ENCODE measurements at regions not wholly inside any gene's neighbourhood (a gene's known extent, or its start where the extent isn't known, plus 50 kb on each side); places are given as distances from the start of the nearest gene placed in this dataset.

- H2AFZ ChIP-seq (ENCODE audit: low read length) = no peak overlapping the region
- no peak overlapping the region for H4K91ac ChIP-seq (replicated peaks; ENCODE audit: insufficient read length, low read length)
- H3K4ac ChIP-seq (replicated peaks; ENCODE audit: insufficient read length, low read depth, low read length) = no peak overlapping the region
- no peak overlapping the region for H3K4me3 ChIP-seq (ENCODE audit: extremely low read depth in 1 of 4, insufficient read depth in 2 of 4, low read depth in 3 of 4, low read length in 4 of 4)
- H2BK120ac ChIP-seq (replicated peaks; ENCODE audit: low read depth, low read length) = no peak overlapping the region
- DNase-seq (ENCODE audit: low read depth in 1 of 2, low spot score in 2 of 2) = no peak
- no peak overlapping the region for H2BK12ac ChIP-seq (ENCODE audit: low read depth, low read length)
- no peak overlapping the region for H2AK5ac ChIP-seq (ENCODE audit: low read depth, low read length)
- ChIA-PET CTCF (ENCODE audit: partially characterized antibody) (no interaction called here), POLR2A (ENCODE audit: partially characterized antibody) (no interaction called here)
- no peaks in the 10 kb centered on the region for H3K23me2 ChIP-seq (ENCODE audit: low read depth, low read length)
- H3K9me3 ChIP-seq (ENCODE audit: insufficient read depth in 2 of 2, low read depth in 1 of 2, low read length in 1 of 2) = peaks cover 46 to 81% of the 10 kb centered on the region in 2 experiments
- H3K23ac ChIP-seq (ENCODE audit: insufficient read length) = no peak overlapping the region
- H3K27ac ChIP-seq (ENCODE audit: low read depth, low read length) = no peak overlapping the region
- no peaks in the 10 kb centered on the region for H3K79me2 ChIP-seq (ENCODE audit: control insufficient read depth in 1 of 2, insufficient read depth in 2 of 2, low read length in 2 of 2)
- WGBS, 2 experiments (ENCODE audit: extremely low coverage in 1 of 2, insufficient coverage in 1 of 2, insufficient read length in 1 of 2, insufficient replicate concordance in 2 of 2, low coverage in 1 of 2, low lambda C conversion rate in 2 of 2, missing lambda C conversion rate in 1 of 2) = 83% methylated on average over 9 of the region's 9 CpGs; no CpG with 5 or more reads in 1 of the 2 experiments
- H2BK20ac ChIP-seq (ENCODE audit: low read length) = no peak overlapping the region
- no peaks in the 10 kb centered on the region for H3K27me3 ChIP-seq (replicated peaks in 1 of 4; ENCODE audit: control insufficient read depth in 3 of 4, extremely low read depth in 1 of 4, insufficient read depth in 3 of 4, low read length in 3 of 4)
- H3K9ac ChIP-seq (replicated peaks in 1 of 4; ENCODE audit: extremely low read depth in 1 of 4, low read depth in 3 of 4, low read length in 3 of 4) = no peak overlapping the region
- H2BK5ac ChIP-seq (ENCODE audit: low read depth, low read length) = no peak overlapping the region
- H2BK15ac ChIP-seq (ENCODE audit: low read length) = no peak overlapping the region
- no peak overlapping the region for H3K56ac ChIP-seq (replicated peaks; ENCODE audit: insufficient read length, low read depth, low read length)
- no peak overlapping the region for H3K14ac ChIP-seq (ENCODE audit: insufficient read length)
- no peak for FAIRE-seq
- H3K36me3 ChIP-seq (ENCODE audit: control insufficient read depth in 2 of 4, insufficient read depth in 4 of 4, low read length in 3 of 4) = no peaks in the 10 kb centered on the region
- H3K4me1 ChIP-seq (replicated peaks in 1 of 4; ENCODE audit: control insufficient read depth in 3 of 4, insufficient read depth in 4 of 4, low read length in 3 of 4) = no peaks in the 10 kb centered on the region
- no peak overlapping the region for H4K5ac ChIP-seq (ENCODE audit: insufficient read length, low read depth, low read length)
- H4K8ac ChIP-seq (ENCODE audit: extremely low read depth, insufficient read depth, low read length) = no peak overlapping the region
- H3K4me2 ChIP-seq (ENCODE audit: insufficient read depth in 1 of 2, low read depth in 2 of 2, low read length in 2 of 2) = no peak overlapping the region
- H3K18ac ChIP-seq (ENCODE audit: extremely low read depth, low read length) = no peak overlapping the region
- H4K20me1 ChIP-seq (replicated peaks in 1 of 2; ENCODE audit: control insufficient read depth in 1 of 2, insufficient read depth in 2 of 2, low read length in 2 of 2) = no peaks in the 10 kb centered on the region
- no peaks in the 10 kb centered on the region for H3K79me1 ChIP-seq (ENCODE audit: low read depth, low read length)
- TF ChIP-seq ZNF274 (IDR thresholded peaks at IDR 0.05; ENCODE audit: borderline replicate concordance, extremely low read depth, low read length) = no peak
- TF ChIP-seq BCL11A (IDR thresholded peaks at IDR 0.05; ENCODE audit: low read depth in 2 of 2, low read length in 2 of 2) = no peak
- no peak for TF ChIP-seq TEAD4 (IDR thresholded peaks at IDR 0.05; ENCODE audit: low read depth, low read length)
- TF ChIP-seq SIRT6 (IDR thresholded peaks at IDR 0.05; ENCODE audit: low read length) = no peak
- TF ChIP-seq BACH1 (IDR thresholded peaks at IDR 0.05; ENCODE audit: low read length) = no peak
- no peak for TF ChIP-seq SP1 (IDR thresholded peaks at IDR 0.05; ENCODE audit: low read depth, low read length)
- TF ChIP-seq CTBP2 (IDR thresholded peaks at IDR 0.05; ENCODE audit: borderline replicate concordance, insufficient read depth, insufficient read length, low read length) = no peak
- no peak for TF ChIP-seq FOSL1 (IDR thresholded peaks at IDR 0.05; ENCODE audit: insufficient read depth, low read depth, low read length)
- no peak for TF ChIP-seq POU5F1 (IDR thresholded peaks at IDR 0.05; ENCODE audit: low read depth, low read length)
- TF ChIP-seq CBX5 (IDR thresholded peaks at IDR 0.05; ENCODE audit: low read depth, low read length) = no peak
- no peak for TF ChIP-seq MAFK (IDR thresholded peaks at IDR 0.05; ENCODE audit: low read depth, low read length)
- no peak for TF ChIP-seq TBP (IDR thresholded peaks at IDR 0.05; ENCODE audit: low read depth, low read length)
- no peak for TF ChIP-seq EZH2 (IDR thresholded peaks at IDR 0.05; ENCODE audit: low read depth, low read length, severe bottlenecking)
- no peak for TF ChIP-seq SUZ12 (IDR thresholded peaks at IDR 0.05; ENCODE audit: low read length)
- TF ChIP-seq RXRA (IDR thresholded peaks at IDR 0.05; ENCODE audit: insufficient read depth, low read depth, low read length) = no peak
- no peak for TF ChIP-seq RAD21 (IDR thresholded peaks at IDR 0.05 in 1 of 2, conservative IDR thresholded peaks at IDR 0.05 in 1 of 2; ENCODE audit: low read depth in 2 of 2, low read length in 2 of 2)
Observed at GRCh38 chr14:105877645-105878044, 351.3 kb downstream of the TMEM121 start.

Measured in H1 (cell line).